HepG2 (cell line): ENCODE measurements at regions not wholly inside any gene's neighbourhood (a gene's known extent, or its start where the extent isn't known, plus 50 kb on each side); places are given as distances from the start of the nearest gene placed in this dataset.

Experiments used
- ATAC-seq: fragments of 200-7000 bp; cut with Tn5 transposase; 3 replicates; pipeline ENCODE4 v1.9.1; 2020; ENCODE audit warnings: mild to moderate bottlenecking, moderate library complexity
- BruUV-seq: library from RNA; stranded (reverse); fragments of 400-500 nt; replicated peaks from 2 replicates; lab custom pipeline; 2021; lab: Mats Ljungman, UMichigan
- CTCF ChIA-PET: fragments of 300-600 bp; formaldehyde crosslinking; extraction: SDS; loops from one replicate; lab custom pipeline; 2021; ENCODE audit warnings: low total read pairs, inconsistent platforms, low intra/inter-chr PET ratio; lab: Yijun Ruan, JAX
- POLR2A ChIA-PET: fragments of 350-600 bp; sonication (Branson Sonifier 250); formaldehyde crosslinking; loops from one replicate; lab custom pipeline; 2020; ENCODE audit warnings: antibody characterized with exemption, inconsistent platforms; lab: Yijun Ruan, JAX
- DNase-seq: peaks from one replicate; pipeline ENCODE4 v3.0.0-alpha.2; 2015; ENCODE audit warnings: low spot score
- FAIRE-seq: peaks from 3 replicates; lab custom pipeline; 2011; peaks lifted over from hg19 to GRCh38; lab: Jason Lieb, UNC
- H2AFZ ChIP-seq: one replicate; pipeline ENCODE4 v1.6.1; 2011; ENCODE audit warnings: low read length, inconsistent platforms
- H3K27ac ChIP-seq: fragments of 300-600 bp; 3 replicates; pipeline ENCODE4 v1.8.0; 2011; ENCODE audit warnings: mixed run types, mild to moderate bottlenecking, mixed read lengths, low read length, inconsistent platforms; ENCODE audit not compliant: insufficient read depth; ENCODE audit errors: extremely low read length
- H3K27me3 ChIP-seq, 2 experiments: fragments of 200-600 bp in 1 of 2; 2 replicates in 1 of 2; 3 replicates in 1 of 2; pipeline versions ENCODE4 v1.6.0 to v1.8.0; 2011; ENCODE audit warnings: low read length in 2 of 2, mild to moderate bottlenecking in 2 of 2, moderate library complexity in 2 of 2, inconsistent platforms in 1 of 2; ENCODE audit not compliant: insufficient read depth in 2 of 2, control insufficient read depth in 1 of 2
- H3K36me3 ChIP-seq, 2 experiments: fragments of 200-600 bp in 1 of 2; replicated peaks in 1 of 2; 2 replicates in 1 of 2; 3 replicates in 1 of 2; pipeline versions ENCODE4 v1.5.1 to v1.8.0; 2011; ENCODE audit warnings: low read length in 2 of 2, inconsistent platforms in 1 of 2; ENCODE audit not compliant: insufficient read depth in 2 of 2, control insufficient read depth in 1 of 2
- H3K4me1 ChIP-seq: 2 replicates; pipeline ENCODE4 v1.5.1; 2012; ENCODE audit warnings: low read length, inconsistent platforms; ENCODE audit not compliant: insufficient read depth
- H3K4me2 ChIP-seq: 2 replicates; pipeline ENCODE4 v1.6.0; 2011; ENCODE audit warnings: low read depth, low read length, inconsistent platforms
- H3K4me3 ChIP-seq, 3 experiments: fragments of 200-600 bp in 1 of 3; sonication (generic), shearing (Covaris generic) in 1 of 3; replicated peaks in 1 of 3; 2 replicates each; pipeline ENCODE4 v1.5.1; 2011 to 2016; ENCODE audit warnings: low read length in 3 of 3, inconsistent platforms in 2 of 3, low read depth in 2 of 3, mild to moderate bottlenecking in 2 of 3, control low read depth in 1 of 3, mixed read lengths in 1 of 3; ENCODE audit not compliant: insufficient read depth in 1 of 3
- H3K79me2 ChIP-seq: one replicate; pipeline ENCODE4 v1.6.1; 2011; ENCODE audit warnings: low read length, inconsistent platforms; ENCODE audit not compliant: insufficient read depth
- H3K9ac ChIP-seq: 2 replicates; pipeline ENCODE4 v1.6.0; 2011; ENCODE audit warnings: mild to moderate bottlenecking, low read depth, low read length, inconsistent platforms; ENCODE audit not compliant: insufficient read depth
- H3K9me3 ChIP-seq: 2 replicates; pipeline ENCODE4 v1.5.1; 2012; ENCODE audit warnings: mild to moderate bottlenecking, low read length
- H4K20me1 ChIP-seq: 2 replicates; pipeline ENCODE4 v1.6.0; 2011; ENCODE audit warnings: inconsistent platforms, mild to moderate bottlenecking, low read length, moderate library complexity; ENCODE audit not compliant: insufficient read depth
- CERS6 ChIP-seq: sonication (generic); formaldehyde crosslinking; IDR thresholded peaks from 2 replicates; pipeline ENCODE4 v1.5.0; 2020; ENCODE audit warnings: missing genetic modification reagents
- DMTF1 ChIP-seq: sonication (generic); formaldehyde crosslinking; IDR thresholded peaks from 2 replicates; pipeline ENCODE4 v1.4.0; 2020; ENCODE audit warnings: mild to moderate bottlenecking, missing genetic modification reagents
- ERF ChIP-seq: IDR thresholded peaks from 2 replicates; pipeline ENCODE4 v1.6.1; 2018; ENCODE audit warnings: missing biosample characterization, missing genetic modification reagents
- ETV5 ChIP-seq: IDR thresholded peaks from 2 replicates; pipeline ENCODE4 v1.6.1; 2018; ENCODE audit warnings: missing biosample characterization, missing genetic modification reagents, inconsistent platforms, borderline replicate concordance
- LBX2 ChIP-seq: sonication (generic); formaldehyde crosslinking; IDR thresholded peaks from 2 replicates; pipeline ENCODE4 v1.5.0; 2020; ENCODE audit warnings: missing genetic modification reagents, mild to moderate bottlenecking, borderline replicate concordance
- RAD51 ChIP-seq: fragments of 450-650 bp; IDR thresholded peaks from 2 replicates; pipeline ENCODE4 v1.6.1; 2016; ENCODE audit warnings: borderline replicate concordance
- ZBTB34 ChIP-seq: sonication (generic); formaldehyde crosslinking; IDR thresholded peaks from 2 replicates; pipeline ENCODE4 v1.8.0; 2022; ENCODE audit warnings: mild to moderate bottlenecking, missing genetic modification reagents
- WGBS: methylation state at CpG from one replicate; pipeline ENCODE4 v1.1.6; 2017; ENCODE audit warnings: low lambda C conversion rate; 5-methylcytosine and 5-hydroxymethylcytosine counted together
- in situ Hi-C: cut with HindIII; loops from 2 replicates; pipeline ENCODE4 v1.10.0; 2017; ENCODE audit warnings: low pct_unique_long_range_greater_than_20kb; ENCODE audit not compliant: extremely low pct_ligation_motif_present
- intact Hi-C: fragments of 100-400 bp; cut with micrococcal nuclease; formaldehyde crosslinking; loops from one replicate; pipeline ENCODE4 v1.10.0; 2022; ENCODE audit not compliant: unreplicated experiment

GRCh38 chr7:47191316-47191715, 390.6 kb downstream of the TNS3 start:
- Histone ChIP-seq H3K4me3 (no peak overlapping the region), H3K9me3 (no peaks in the 10 kb centered on the region), H2AFZ (no peak overlapping the region), H3K79me2 (no peaks in the 10 kb centered on the region), H3K4me1 (peaks cover 14% of the 10 kb centered on the region), H3K27ac (no peak overlapping the region), H4K20me1 (no peaks in the 10 kb centered on the region), H3K27me3 (0 out of 5 replicates have a peak, but pooled peaks cover 0 to 2% of the 10 kb centered on the region in 2 experiments), H3K4me2 (no peak overlapping the region), H3K36me3 (no peaks in the 10 kb centered on the region), H3K9ac (no peak overlapping the region)
- no peak for ATAC-seq
- 47% methylated on average over 2 of the region's 2 CpGs for whole genome bisulfite sequencing
- no TSS peak for BruUV-seq
- ChIA-PET POLR2A (no interaction called here), CTCF (no interaction called here)
- intact Hi-C loops, result no loop called here
- DNase-seq, result no peak
- in situ Hi-C loops, result no loop called here
- FAIRE-seq, result no peak
- TF ChIP-seq CERS6 (CRISPR knock-in tag) (no peak), ETV5 (no peak), ERF (no peak), ZBTB34 (CRISPR knock-in tag) (no peak), DMTF1 (CRISPR knock-in tag) (no peak), RAD51 (no peak), LBX2 (no peak)
